ENCODE measurements at regions not wholly inside any gene's neighbourhood (a gene's known extent, or its start where the extent isn't known, plus 50 kb on each side); places are given as distances from the start of the nearest gene placed in this dataset.

GRCh38 chr14:43014338-43014737, 1407.7 kb downstream of the LRFN5 start:
- peaks cover 0 to 5% (median 0%) of the 10 kb centered on the region in 4 donors for H3K9me3 ChIP-seq
- DNase-seq: no peak
- H3K36me3 ChIP-seq: no peaks in the 10 kb centered on the region
- no peak overlapping the region for H3K4me3 ChIP-seq
- no peaks in the 10 kb centered on the region for H3K27me3 ChIP-seq
- no peaks in the 10 kb centered on the region for H3K4me1 ChIP-seq
- no peak overlapping the region for H3K27ac ChIP-seq
- no peak for TF ChIP-seq POLR2A (IDR thresholded peaks at IDR 0.05)
- no peak for TF ChIP-seq CTCF (IDR thresholded peaks at IDR 0.05)

GRCh38 chr14:43012817-43013216, 1406.1 kb downstream of the LRFN5 start:
- H3K27me3 ChIP-seq: no peaks in the 10 kb centered on the region
- H3K4me1 ChIP-seq: no peaks in the 10 kb centered on the region
- TF ChIP-seq POLR2A (IDR thresholded peaks at IDR 0.05) (no peak), CTCF (IDR thresholded peaks at IDR 0.05) (no peak)
- no peak overlapping the region for H3K27ac ChIP-seq
- no peak overlapping the region for H3K4me3 ChIP-seq
- peaks cover 0 to 5% (median 0%) of the 10 kb centered on the region in 4 donors for H3K9me3 ChIP-seq
- DNase-seq: no peak
- H3K36me3 ChIP-seq: no peaks in the 10 kb centered on the region

GRCh38 chr14:43005807-43006206, 1399.1 kb downstream of the LRFN5 start:
- H3K4me1 ChIP-seq: no peaks in the 10 kb centered on the region
- H3K36me3 ChIP-seq: no peaks in the 10 kb centered on the region
- H3K27me3 ChIP-seq: no peaks in the 10 kb centered on the region
- no peak overlapping the region for H3K4me3 ChIP-seq
- no peak overlapping the region for H3K27ac ChIP-seq
- peaks cover 0 to 22% (median 3%) of the 10 kb centered on the region in 4 donors for H3K9me3 ChIP-seq
- no peak for DNase-seq
- no peak for TF ChIP-seq CTCF (IDR thresholded peaks at IDR 0.05)
- no peak for TF ChIP-seq POLR2A (IDR thresholded peaks at IDR 0.05)

GRCh38 chr14:43003845-43004244, 1397.2 kb downstream of the LRFN5 start:
- no peak overlapping the region for H3K27ac ChIP-seq
- no peaks in the 10 kb centered on the region for H3K4me1 ChIP-seq
- H3K9me3 ChIP-seq: peaks cover 0 to 22% (median 3%) of the 10 kb centered on the region in 4 donors
- no peak overlapping the region for H3K4me3 ChIP-seq
- TF ChIP-seq POLR2A (IDR thresholded peaks at IDR 0.05) (no peak), CTCF (IDR thresholded peaks at IDR 0.05) (no peak)
- no peaks in the 10 kb centered on the region for H3K27me3 ChIP-seq
- no peak for DNase-seq
- H3K36me3 ChIP-seq: no peaks in the 10 kb centered on the region

GRCh38 chr14:43001731-43002130, 1395.1 kb downstream of the LRFN5 start:
- no peak for TF ChIP-seq CTCF (IDR thresholded peaks at IDR 0.05)
- TF ChIP-seq POLR2A (IDR thresholded peaks at IDR 0.05): no peak
- Histone ChIP-seq H3K9me3 (peaks cover 0 to 22% (median 3%) of the 10 kb centered on the region in 4 donors), H3K4me1 (no peaks in the 10 kb centered on the region), H3K4me3 (no peak overlapping the region), H3K27me3 (no peaks in the 10 kb centered on the region), H3K27ac (no peak overlapping the region), H3K36me3 (no peaks in the 10 kb centered on the region)
- no peak for DNase-seq
